Stimulated activated CD4-positive, alpha-beta T cell treated with anti-CD3 and anti-CD28 coated beads, Interleukin-2, amount 100 ng/mL, for 24 hours (primary cell): ENCODE measurements at regions not wholly inside any gene's neighbourhood (a gene's known extent, or its start where the extent isn't known, plus 50 kb on each side); places are given as distances from the start of the nearest gene placed in this dataset.
A peak's percentile ranks its signal among the peaks of the same experiment; 100 is the strongest.
"Not testable (repeated sequence)": the region's sequence is repeated elsewhere in the genome, so short reads cannot be mapped to it uniquely, and the experiment has no call there.

ENCODE experiments used
- DNase-seq, 2 donors: peaks; one replicate each; pipeline ENCODE4 v3.0.0-alpha.2; 2020

- DNase-seq, result no peak
These were observed 54.3 kb upstream of the CIT start for GRCh38 chr12:119931402-119931801.

GRCh38 chr12:119932921-119933320 is 55.8 kb upstream of the CIT start:
- DNase-seq, result no peak

- not testable (repeated sequence) for DNase-seq
These were observed 54.3 kb upstream of the BICDL1 start for GRCh38 chr12:119934780-119935179.

- DNase-seq, result no peak
These were observed 52.2 kb upstream of the BICDL1 start for GRCh38 chr12:119936705-119937311.

GRCh38 chr12:119938049-119938667 is 50.9 kb upstream of the BICDL1 start:
- DNase-seq, result peak; percentile 74 to 81
